GM18505 (cell line): ENCODE measurements at regions not wholly inside any gene's neighbourhood (a gene's known extent, or its start where the extent isn't known, plus 50 kb on each side); places are given as distances from the start of the nearest gene placed in this dataset.

Experiments
- ATAC-seq: cut with Tn5 transposase; IDR thresholded peaks from one replicate; pipeline ENCODE4 v1.9.1; 2021; ENCODE audit not compliant: unreplicated experiment
- POLR2A ChIP-seq: IDR thresholded peaks from 4 replicates; pipeline ENCODE4 v1.6.1; 2011; ENCODE audit warnings: borderline replicate concordance; ENCODE audit not compliant: insufficient read depth, insufficient read length; ENCODE audit errors: extremely low read depth

DNA sequence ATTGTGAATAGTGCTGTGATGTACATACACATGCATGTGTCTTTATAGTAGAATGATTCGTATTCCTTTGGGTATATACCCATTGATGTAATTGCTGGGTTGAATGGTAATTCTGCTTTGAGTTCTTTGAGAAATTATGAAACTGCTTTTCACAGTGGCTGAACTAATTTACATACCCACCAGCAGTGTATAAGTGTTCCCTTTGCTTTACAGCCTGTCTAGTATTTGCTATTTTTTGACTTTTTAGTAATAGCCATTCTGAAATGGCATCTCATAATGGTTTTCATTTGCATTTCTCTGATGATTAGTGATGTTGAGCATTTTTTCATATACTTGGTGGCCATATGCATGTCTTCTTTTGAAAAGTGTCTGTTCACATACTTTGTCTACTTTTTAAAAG, 54.5 kb upstream of the FAM78B start:
- no peak for TF ChIP-seq POLR2A
- ATAC-seq, result no peak

DNA sequence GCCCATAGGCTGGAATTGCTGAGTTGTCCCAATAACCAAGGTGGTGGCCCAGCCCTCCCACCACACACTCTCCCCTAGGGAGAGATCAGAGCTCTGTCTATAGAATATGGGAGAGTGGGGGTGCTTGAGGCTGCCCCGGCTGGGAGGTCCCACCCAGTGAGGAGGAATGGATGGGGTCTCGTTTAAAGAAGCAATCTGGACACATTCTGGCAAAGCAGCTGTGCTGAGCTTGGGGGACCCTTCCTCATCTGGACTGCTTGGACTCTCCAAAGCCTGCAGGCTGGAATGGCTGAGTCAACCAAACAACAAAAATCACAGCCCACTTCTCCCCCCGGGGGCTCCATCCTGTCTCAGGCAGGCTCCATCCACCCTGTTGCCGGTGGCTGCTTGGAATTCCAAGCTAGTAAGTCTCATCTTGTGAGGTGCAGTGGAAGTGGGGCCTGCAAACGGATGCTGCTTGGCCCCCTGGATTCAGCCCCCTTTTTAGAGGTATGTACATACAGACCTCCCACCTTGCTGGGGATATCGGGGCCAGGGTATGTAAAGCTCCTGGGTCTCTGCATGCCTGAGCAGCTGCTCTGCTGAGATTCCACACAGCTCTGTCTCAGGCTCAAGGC, 67.1 kb upstream of the FAM78B start:
- ATAC-seq, result no peak
- no peak for TF ChIP-seq POLR2A

DNA sequence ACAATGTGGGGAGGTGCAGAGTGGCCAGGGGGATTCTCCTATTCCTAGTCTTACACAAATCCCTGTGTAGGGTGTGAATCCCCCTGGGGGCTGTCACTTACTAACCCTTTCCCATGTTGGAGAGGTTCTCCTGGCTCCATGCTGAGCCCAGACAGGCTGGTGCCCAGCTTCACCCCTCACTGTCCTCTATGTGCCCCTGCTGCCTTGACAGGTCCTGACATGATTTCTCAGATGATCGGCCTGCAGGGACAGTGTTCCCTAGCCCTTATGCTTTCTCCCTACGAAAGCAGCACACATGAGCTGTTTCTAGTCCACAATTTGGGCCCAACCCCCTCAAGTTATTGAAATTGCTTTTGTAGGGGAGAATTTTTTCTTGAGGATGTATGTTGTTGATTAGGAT, 68.9 kb upstream of the FAM78B start:
- no peak for ATAC-seq
- TF ChIP-seq POLR2A, result no peak

DNA sequence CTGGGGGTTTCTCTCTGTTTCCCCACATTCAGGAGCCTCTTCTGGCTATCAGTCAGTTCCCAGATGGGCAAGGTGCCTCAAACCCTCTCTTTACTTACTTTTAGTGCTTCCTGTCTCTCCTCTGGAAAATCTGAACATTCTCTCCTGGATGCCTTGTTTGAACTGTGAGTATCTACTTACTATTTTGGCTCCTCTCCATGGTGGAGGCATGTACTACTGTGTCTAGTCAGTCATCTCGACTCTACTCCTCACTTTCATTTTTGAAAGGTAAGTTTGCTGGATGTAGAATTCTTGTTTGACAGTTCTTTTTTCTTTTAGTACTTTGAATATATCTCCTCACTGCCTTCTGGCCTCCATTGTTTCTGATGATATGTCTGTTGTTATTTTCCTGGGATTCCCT, 70.9 kb upstream of the FAM78B start:
- no peak for TF ChIP-seq POLR2A
- ATAC-seq, result no peak

DNA sequence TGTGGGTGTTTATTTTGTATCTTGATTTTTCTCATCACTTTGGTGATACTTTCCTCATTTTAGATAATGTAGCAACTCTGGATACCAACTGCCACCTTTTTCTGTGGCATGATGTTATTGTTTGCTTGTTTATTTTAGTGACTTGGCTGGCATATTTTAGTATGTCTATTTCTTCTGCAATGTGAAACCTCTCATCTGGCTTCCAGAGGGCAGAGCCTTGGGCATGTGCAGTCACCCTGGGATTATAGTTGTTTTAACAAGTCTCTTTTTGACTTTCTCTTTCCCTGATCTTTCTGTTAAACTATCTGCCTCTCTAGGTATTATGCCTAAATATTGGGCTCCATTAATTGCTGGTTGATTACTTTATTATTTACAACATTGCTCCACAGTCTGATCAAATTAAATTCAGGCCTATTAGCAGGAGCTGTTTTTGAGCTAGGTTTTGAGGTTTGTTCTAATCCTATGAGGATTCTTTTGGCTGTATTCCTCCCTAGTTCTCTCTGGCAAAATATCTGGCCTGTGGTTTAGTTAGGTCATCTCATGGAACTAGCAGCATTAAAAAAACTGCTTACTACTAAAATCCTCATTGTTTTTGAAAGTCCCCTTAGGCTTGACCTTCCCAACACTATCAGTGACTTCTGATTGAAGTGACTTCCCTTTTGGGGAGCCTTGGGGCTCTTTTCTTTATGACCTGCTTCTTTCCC, 86.4 kb upstream of the FAM78B start:
- ATAC-seq, result no peak
- no peak for TF ChIP-seq POLR2A

DNA sequence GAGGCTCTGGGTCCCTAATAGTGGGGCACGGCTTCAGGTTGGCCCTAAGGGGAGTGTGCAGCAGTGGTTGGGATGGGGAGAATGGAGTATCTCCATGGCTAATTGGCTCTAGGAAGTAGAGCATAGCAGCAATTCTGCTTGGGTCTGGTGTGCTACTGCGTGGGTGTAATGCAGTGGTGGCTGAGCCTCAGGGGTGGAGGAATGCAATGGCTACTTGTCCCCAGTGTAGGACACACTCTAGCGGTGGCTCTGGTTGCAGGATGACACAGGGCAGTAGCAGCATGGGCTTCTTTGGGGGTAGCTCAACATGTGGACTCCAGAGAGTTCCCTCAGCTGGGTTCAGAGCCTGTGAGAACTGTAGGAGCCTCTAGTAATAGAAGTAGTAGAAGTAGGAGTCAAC, 91.2 kb upstream of the FAM78B start:
- ATAC-seq, result no peak
- no peak for TF ChIP-seq POLR2A

DNA sequence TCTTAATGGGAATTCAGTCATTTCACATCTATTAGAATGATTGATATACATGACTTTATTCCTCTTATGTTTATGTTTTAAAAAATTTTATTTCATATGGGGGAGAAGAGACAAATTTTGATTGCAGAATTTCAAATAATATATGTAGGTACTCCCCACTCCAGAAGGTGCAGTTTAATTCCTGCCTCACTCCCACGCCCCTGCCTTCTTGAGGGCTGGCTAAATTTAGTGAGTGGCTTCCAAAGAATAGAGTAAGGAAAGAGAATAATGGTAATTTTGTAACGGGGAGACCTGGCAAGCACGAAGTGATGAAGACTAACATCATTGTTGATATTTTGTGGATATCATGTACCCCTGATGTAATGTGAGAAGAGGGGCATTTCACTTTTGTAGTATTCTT, 94.7 kb upstream of the FAM78B start:
- TF ChIP-seq POLR2A, result no peak
- no peak for ATAC-seq

DNA sequence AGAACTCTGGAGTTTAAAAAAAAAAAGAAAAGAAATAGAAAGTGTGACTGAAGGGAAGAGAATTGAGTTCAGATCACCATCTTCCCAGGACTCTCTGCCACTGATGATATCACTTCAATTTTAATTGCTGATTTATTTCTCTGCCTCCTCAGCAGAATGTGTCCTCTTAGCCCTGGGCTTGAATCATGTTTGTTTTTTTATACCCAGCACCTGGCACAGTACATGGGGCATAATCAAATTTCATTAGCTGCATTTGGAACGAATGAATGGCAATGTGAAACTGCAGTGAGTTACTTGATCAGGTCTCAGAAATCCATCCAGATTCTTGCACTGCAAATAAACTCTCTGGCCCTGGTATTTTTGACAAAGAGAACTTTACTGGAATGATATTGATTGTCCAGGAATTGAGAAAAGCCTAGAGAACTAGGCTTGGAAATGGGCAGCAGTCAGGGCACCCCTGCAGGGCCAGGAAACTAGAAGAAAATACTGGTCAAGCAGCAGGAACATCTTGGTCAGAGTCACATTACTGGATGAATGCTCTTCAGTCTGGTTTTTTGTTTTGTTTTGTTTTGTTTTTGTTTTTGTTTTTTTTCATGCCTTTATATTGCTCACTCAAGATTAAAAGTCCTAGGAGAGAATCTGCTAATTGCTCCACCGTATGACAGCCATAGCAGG, 103.8 kb upstream of the FAM78B start:
- ATAC-seq, result no peak
- TF ChIP-seq POLR2A, result no peak

DNA sequence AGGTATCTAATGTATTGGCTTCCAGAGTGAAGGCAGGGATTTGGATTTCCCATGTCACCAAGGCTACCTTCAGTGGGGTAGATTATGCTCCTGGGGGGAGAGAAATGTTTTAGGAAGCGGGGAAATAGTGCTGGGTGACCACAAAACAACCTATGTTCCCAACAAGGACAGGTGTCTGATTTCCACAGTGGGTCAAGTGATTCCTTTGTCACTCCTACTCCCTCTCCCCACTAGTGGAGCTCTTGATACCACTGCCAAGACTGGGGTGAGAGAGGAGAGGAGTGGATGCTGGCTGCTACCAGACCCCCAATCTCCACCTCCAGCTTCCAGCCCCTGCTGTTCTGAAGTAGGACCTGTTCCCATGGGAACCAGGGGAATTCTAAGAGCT, 104.3 kb upstream of the FAM78B start:
- TF ChIP-seq POLR2A, result no peak
- no peak for ATAC-seq

DNA sequence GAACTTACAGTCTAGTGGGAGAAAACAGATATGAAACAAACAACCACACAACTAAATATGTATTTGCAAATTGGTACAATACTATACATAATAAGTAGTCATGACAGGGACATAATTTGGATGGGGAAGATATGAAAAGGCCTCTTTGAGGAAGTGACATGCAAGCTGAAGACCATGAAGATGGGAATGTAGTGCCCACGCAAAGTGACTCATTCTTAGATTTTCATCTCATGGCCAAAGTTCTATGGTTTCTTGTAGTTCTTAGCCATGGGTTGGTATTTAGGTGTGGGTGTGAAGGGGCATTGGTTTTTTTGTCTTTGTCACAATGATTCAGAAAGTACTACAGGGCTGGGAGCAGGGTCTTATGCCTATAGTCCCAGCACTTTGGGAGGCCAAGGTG, 105.4 kb upstream of the FAM78B start:
- ATAC-seq, result no peak
- no peak for TF ChIP-seq POLR2A

DNA sequence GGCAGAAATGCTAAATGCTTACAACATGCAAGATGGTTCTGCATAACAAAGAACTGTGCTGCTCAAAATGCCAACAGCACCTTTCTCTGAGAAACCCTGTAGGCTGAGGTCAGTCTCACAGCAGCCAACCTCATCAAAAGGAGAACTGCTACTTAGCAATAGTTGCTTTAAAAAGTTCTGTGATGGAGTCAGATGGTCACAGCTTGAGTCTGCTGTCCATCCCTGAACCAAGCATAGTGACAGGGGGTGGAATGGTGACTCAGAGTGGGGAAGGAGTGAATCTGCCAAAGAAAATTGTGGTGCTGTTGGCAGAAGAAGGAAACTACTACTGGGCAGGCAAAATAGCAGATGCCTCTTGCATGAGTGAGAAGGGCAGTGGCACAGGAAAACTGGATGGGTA, 106.0 kb upstream of the FAM78B start:
- ATAC-seq, result no peak

DNA sequence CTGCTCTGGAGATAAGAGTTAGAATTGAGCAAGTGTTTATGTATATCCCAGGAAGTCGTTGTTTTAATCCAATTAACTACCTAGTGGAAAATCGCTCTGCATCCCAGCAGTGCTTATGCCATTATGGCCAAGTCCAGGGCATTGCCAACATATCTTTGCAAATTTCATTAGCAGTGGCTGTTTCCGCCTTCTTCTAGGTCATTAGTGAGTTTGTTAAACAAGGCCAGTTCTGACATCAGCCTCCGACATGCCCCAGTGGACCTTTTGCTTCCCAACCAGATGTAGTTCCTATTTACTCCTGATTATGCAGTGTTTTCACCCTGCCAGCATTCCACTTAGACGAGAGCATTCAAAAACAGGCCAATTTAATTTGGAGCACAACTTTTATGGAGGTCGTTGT, 106.8 kb upstream of the FAM78B start:
- TF ChIP-seq POLR2A, result no peak
- no peak for ATAC-seq

More for the DNA sequence above, 106.0 kb upstream of the FAM78B start:
- TF ChIP-seq POLR2A, result no peak

DNA sequence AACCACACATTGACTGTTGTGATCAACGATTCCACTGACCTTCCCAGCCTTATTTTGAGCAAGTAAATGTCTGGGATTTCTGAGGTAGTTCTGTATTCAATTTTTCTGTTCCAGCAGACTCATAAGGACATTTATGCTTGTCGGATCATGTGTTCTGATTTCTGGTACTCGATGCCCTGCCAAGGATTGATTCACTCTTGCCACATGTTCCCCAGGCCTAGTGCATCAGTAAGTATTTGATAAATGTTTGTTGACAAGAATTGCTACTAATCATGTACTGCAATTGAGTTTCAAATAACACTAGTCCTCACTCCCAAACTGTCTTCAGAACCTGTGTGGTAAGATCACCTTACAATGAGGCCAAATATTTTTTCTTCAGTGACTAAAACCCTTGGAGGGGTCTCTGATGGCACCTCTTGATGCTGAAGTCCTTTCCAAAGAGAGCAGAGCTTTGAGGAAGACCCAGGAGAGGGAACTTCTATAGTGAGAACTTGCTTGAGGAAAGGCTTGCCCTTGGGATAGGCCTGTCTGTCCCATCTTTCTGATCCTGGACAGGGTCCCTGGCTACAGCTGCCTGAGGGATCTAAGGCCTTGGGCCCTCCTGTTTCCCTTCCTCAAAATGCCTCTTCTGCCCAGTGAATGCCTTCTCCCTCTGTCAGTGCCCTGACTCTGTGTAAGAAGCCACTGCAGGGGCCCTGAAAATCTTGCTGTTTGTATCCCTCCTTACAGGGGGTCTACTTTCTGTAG, 115.8 kb upstream of the FAM78B start:
- no peak for TF ChIP-seq POLR2A
- ATAC-seq, result no peak
